ENCODE measurements at regions not wholly inside any gene's neighbourhood (a gene's known extent, or its start where the extent isn't known, plus 50 kb on each side); places are given as distances from the start of the nearest gene placed in this dataset.

DNA sequence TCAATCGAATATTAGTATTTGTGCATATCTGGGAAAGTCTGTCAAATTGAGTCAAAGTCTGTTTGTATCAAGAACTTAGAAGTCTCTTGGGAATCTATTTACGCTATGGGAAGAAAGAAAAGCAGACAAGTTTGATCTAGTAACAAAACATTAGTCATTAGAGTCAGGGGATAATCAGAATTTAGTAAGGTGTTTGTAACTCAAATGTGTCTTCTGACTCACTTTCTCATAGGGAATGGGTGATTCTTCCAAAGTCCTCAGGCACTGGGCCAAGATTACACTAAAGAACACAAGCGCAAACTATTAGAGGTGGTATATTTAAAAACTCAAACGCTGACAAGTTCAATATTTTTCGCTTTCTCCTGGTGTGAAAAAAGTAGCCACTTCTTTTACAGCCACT lies 926.5 kb downstream of the PDHA2 start:
- no peaks in the 10 kb centered on the region for H3K27me3 ChIP-seq
- intact Hi-C loops (cut with DNase I; ENCODE audit: low total_unique reads): no loop called here
- no peaks in the 10 kb centered on the region for H3K4me1 ChIP-seq

DNA sequence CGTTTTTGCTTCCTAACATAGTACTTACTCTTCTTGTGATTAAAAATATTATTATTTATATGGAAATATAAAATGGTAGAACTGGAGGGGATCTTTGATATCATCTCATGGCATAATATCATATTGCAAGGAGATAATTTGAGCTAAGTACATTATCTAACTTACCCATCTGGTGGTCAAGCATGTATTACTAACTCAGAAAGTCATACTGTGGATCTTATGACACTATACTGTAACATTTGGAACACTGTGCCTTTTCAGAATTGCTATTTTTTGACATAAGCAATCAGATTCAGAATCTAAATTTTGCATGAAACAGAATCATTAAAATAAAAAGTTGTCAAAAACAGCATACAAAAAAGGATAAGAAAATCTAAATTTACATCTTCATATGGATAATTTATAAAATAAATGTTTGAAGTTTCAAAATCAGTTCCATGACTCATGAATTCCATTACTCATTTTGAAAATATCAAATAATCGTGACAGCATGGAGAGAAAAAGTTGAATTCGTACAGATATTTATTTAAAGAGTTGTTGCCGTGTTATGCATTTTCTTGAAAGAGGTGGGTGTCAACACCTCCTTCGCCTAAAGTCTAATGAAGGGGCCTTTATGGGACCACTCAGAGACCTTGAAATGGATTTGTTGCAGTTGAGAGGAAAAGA lies 928.1 kb downstream of the PDHA2 start:
- Histone ChIP-seq H3K4me1 (no peaks in the 10 kb centered on the region), H3K9me3 (no peaks in the 10 kb centered on the region), H3K27ac (no peak overlapping the region), H3K4me3 (no peak overlapping the region), H3K36me3 (no peaks in the 10 kb centered on the region), H3K27me3 (no peaks in the 10 kb centered on the region)
- intact Hi-C loops (cut with DNase I; ENCODE audit: low total_unique reads): no loop called here
- TF ChIP-seq POLR2A (IDR thresholded peaks at IDR 0.05): no peak
- TF ChIP-seq, protein P1, sequence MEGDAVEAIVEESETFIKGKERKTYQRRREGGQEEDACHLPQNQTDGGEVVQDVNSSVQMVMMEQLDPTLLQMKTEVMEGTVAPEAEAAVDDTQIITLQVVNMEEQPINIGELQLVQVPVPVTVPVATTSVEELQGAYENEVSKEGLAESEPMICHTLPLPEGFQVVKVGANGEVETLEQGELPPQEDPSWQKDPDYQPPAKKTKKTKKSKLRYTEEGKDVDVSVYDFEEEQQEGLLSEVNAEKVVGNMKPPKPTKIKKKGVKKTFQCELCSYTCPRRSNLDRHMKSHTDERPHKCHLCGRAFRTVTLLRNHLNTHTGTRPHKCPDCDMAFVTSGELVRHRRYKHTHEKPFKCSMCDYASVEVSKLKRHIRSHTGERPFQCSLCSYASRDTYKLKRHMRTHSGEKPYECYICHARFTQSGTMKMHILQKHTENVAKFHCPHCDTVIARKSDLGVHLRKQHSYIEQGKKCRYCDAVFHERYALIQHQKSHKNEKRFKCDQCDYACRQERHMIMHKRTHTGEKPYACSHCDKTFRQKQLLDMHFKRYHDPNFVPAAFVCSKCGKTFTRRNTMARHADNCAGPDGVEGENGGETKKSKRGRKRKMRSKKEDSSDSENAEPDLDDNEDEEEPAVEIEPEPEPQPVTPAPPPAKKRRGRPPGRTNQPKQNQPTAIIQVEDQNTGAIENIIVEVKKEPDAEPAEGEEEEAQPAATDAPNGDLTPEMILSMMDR (IDR thresholded peaks at IDR 0.05): no peak
- no peak for DNase-seq

More for the DNA sequence above, 926.5 kb downstream of the PDHA2 start:
- no peak overlapping the region for H3K4me3 ChIP-seq
- no peak overlapping the region for H3K27ac ChIP-seq
- no peaks in the 10 kb centered on the region for H3K36me3 ChIP-seq
- TF ChIP-seq, protein P1 (IDR thresholded peaks at IDR 0.05): no peak
- no peak for TF ChIP-seq POLR2A (IDR thresholded peaks at IDR 0.05)
- no peaks in the 10 kb centered on the region for H3K9me3 ChIP-seq
- DNase-seq: no peak

DNA sequence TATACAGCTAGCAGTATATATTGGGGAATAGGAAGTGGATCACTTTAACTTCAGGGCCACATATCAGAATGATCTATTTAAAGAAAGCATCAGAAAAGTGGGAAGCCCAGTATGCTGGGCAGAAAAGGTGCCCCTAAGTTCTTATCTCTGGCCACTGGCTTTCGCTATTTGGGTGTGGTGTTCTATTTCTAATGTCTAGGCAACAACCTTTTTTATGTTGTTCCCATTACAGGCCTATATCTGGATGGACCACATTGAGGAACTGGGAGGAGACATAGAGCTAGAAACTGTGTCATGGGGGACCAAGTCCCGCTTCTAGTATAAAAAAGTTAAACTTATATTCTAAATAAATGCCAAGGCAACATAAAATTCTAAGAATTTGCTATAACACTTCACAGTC lies 935.6 kb downstream of the PDHA2 start:
- H3K36me3 ChIP-seq: no peaks in the 10 kb centered on the region
- H3K27ac ChIP-seq: no peak overlapping the region
- DNase-seq: no peak
- TF ChIP-seq, protein P1 (IDR thresholded peaks at IDR 0.05): no peak
- no peak for TF ChIP-seq POLR2A (IDR thresholded peaks at IDR 0.05)
- no peaks in the 10 kb centered on the region for H3K27me3 ChIP-seq
- no peak overlapping the region for H3K4me3 ChIP-seq
- intact Hi-C loops (cut with DNase I; ENCODE audit: low total_unique reads): no loop called here
- no peaks in the 10 kb centered on the region for H3K4me1 ChIP-seq
- no peaks in the 10 kb centered on the region for H3K9me3 ChIP-seq

DNA sequence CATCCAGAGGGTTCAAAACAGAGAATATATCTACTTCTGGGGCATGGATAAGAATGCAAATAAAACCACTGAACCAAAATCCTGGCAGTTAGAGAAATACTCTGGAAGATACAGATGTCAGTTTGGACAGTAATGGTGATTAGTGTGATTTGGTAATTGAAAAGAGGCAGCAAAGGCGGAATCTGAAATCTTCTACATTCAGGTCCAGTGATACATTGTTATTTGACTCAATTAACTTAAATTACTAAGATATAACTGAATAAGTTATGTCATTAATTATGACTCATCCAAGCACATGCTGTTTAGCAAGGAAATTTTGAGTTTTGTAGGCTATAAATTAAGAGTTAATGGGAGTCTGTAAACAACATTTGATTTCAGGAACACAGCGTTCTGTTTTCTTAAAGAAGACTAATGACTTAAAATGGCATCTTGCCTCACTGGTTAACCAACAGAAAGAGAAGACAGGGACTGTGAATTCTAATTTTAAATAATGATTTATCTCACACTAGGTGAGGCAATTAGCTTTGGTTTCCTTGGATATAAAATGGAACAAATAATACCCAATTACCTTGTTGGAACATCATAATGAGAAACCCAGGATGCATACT lies 937.1 kb downstream of the PDHA2 start:
- H3K4me1 ChIP-seq: no peaks in the 10 kb centered on the region
- peak overlapping the region in 1 of 2 donors; percentile 59 for H3K27ac ChIP-seq
- no peak for DNase-seq
- intact Hi-C loops (cut with DNase I; ENCODE audit: low total_unique reads): no loop called here
- no peak overlapping the region for H3K4me3 ChIP-seq
- TF ChIP-seq POLR2A (IDR thresholded peaks at IDR 0.05): no peak
- TF ChIP-seq, protein P1 (IDR thresholded peaks at IDR 0.05): no peak
- H3K9me3 ChIP-seq: no peaks in the 10 kb centered on the region
- no peaks in the 10 kb centered on the region for H3K27me3 ChIP-seq
- H3K36me3 ChIP-seq: no peaks in the 10 kb centered on the region

DNA sequence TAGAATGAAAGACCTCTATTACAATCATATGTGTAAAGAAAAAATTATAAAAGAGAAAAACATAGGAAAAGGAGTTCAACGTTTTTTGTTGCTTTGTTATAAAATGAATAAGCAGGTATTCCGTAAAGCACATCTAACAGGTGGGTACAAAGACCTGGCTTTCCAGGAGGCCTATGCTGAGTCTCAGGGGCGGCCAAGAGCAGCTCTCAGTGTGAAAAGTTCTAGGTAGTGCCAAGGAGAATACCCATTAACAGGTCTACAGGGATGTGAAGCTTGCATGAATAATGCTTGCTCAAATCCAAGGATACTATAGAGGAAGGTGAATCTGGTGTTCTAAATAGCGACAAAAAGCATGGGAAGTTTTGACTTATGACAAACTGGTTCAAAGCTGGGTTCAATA lies 944.4 kb downstream of the PDHA2 start:
- Histone ChIP-seq H3K9me3 (no peaks in the 10 kb centered on the region), H3K36me3 (no peaks in the 10 kb centered on the region), H3K4me1 (no peaks in the 10 kb centered on the region), H3K4me3 (no peak overlapping the region), H3K27ac (no peak overlapping the region), H3K27me3 (peaks cover 0 to 4% of the 10 kb centered on the region in 2 donors)
- no peak for DNase-seq
- no peak for TF ChIP-seq POLR2A (IDR thresholded peaks at IDR 0.05)
- TF ChIP-seq, protein P1 (IDR thresholded peaks at IDR 0.05): no peak
- intact Hi-C loops (cut with DNase I; ENCODE audit: low total_unique reads): no loop called here
